GM19463 (cell line): ENCODE measurements at regions not wholly inside any gene's neighbourhood (a gene's known extent, or its start where the extent isn't known, plus 50 kb on each side); places are given as distances from the start of the nearest gene placed in this dataset.
"Not testable (repeated sequence)": the region's sequence is repeated elsewhere in the genome, so short reads cannot be mapped to it uniquely, and the experiment has no call there.

ENCODE experiments used
- ATAC-seq: cut with Tn5 transposase; IDR thresholded peaks from one replicate; pipeline ENCODE4 v1.9.1; 2021; ENCODE audit warnings: mild to moderate bottlenecking, moderate library complexity; ENCODE audit not compliant: unreplicated experiment

DNA sequence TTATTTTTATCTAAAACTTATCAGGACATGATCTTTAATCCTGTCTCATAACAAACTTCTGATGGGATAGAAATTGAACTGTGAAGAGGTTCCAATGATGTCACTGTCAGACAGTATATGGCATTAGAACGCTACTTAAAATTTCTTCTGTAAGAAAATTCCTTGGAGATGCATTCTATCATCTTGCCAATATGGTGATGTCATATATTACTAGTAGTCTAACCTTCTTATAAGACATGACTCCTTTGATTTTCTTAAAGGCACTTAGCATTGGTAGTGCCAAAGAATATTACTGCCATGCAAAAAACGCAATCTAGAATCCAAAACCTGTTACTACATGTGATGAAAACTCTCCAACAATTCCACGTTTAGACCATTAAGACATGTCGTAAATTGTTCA lies 131.1 kb downstream of the SLC25A46 start:
- no peak for ATAC-seq

DNA sequence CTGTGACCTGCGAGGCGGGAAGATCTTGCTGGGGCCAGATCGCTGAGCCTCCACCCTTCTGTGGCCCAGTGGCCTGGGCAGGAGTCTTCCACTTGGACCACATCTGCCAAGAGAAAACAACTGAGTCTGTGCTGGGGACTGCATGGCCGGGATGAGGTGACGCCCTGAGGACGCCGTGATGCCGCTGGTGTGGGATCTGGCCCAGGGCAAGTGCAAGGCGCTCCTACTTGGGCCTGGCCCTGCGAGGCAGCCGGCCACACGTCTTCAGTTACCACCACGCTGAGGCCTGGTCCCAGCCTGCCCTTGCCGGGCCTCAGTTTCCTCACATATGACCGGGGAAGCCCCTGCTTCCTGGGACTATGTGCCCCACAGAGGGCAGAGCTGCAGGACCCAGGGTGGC lies 133.4 kb downstream of the SLC25A46 start:
- ATAC-seq = no peak

DNA sequence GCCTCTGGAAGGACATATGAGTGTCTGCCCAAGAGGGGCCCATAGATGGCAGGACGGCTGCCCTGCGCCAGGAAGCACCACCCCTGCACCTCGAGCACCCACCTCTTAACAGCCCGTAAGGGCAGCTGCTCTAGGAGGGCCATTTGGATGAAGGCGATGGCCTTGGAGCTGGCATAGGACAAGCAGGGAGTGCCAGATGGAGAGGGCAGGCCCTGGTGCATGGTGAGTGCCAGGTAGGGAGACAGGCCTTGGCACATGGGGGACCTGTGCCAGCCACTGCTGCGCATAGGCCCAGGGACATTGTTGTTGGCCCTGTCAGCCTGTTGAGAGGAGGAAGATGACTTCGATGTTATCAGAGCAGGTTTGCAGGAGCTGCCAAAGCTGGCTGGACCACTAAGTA lies 134.2 kb downstream of the SLC25A46 start:
- ATAC-seq = no peak

DNA sequence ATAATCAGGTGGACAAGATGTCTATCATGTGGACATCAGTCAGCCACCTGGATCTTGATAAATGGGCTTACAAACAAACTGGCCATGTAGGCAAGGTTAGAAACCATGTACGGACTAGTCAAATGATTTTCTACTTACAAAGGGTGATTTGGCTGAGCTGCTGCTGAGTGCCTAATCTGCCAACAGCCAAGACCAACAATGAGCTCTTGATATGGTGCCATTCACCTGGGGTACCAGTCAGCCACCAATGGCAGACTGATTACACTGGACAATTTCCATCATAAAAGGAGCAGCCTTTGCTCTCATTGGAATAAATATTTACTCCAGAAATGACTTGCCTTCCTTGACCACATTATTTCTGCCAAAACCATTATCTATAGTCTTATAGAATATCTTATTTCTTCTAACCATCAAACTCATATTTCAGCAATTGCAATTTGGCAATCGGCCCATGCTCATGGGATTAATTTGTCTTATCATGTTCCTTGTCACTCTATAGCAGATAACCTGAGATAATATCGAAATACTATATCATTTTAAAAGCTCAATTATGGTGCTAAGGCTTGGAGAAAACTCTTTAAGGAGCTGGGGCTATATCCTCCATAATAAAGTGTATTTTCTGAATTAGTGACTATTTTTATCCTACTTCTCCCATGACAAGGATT lies 135.1 kb downstream of the SLC25A46 start:
- ATAC-seq = no peak

DNA sequence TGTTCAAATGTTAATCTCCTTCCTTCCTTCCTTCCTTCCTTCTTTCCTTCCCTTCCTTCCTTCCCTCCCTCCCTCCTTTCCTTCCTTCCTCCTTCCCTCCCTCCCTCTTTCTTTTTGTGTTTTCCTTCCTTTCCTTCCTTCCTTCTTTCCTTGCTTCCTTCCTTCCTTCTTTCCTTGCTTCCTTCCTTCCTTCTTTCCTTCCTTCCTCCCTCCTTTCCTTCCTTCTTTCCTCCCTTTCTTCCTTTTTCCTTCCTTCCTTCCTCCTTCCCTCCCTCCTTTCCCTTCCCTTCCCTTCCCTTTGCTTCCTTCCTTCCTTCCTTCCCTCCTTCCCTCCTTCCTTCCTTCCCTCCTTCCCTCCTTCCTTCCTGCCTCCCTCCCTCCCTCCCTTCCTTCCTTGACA lies 136.3 kb downstream of the SLC25A46 start:
- ATAC-seq = not testable (repeated sequence)

DNA sequence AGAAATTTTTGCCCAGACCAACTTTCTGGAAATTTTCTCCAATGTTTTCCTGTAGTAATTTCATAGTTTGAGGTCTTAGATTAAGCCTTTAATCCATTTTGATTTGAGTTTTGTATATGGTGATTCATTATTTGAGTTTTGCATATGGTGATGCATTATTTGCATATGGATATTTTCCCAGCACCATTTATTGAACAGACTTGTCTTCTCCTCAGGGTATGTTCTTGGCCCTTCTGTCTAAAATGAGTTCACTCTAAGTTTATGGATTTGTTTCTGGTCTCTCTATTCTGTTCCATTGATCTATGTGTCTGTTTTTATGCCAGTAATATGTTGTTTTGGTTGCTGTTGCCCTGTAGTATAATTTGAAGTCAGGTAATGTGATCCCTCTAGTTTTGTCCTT lies 139.3 kb downstream of the SLC25A46 start:
- ATAC-seq = no peak

DNA sequence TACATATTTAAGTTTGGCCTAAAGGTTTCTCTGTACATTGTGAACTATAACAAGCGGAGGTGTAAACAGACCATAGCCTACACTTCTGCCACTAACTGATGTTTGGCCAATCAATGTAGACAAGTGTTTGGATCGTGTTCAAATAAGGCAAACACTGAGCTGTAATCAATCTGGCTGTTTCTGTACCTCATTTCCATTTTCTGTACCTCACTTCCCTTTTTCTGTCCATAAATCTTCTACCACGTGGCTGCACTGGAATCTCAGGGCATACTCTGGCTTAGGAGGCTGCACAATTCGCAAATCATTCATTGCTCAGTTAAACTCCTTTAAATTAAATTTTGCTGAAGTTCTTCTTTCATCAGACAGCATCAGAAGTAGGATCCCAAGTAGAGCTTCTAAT lies 140.9 kb downstream of the SLC25A46 start:
- ATAC-seq = no peak

DNA sequence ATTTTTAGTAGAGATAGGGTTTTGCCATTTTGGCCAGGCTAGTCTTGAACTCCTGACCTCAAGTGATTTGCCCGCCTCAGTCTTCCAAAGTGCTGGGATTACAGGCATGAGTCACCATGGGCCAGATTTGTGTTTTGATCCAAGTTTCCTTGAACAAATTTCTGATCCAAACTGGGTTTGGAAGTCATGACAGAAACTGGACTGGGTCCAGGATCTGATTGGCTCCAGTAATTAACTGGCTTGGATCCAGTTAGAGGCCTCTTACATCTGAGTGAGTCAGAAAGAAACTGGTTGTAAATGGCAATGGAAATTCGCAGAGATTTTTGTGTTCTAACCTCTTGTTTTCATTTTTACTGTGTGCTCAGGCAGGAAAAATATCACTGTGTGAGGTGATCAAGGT lies 141.6 kb downstream of the SLC25A46 start:
- no peak for ATAC-seq

DNA sequence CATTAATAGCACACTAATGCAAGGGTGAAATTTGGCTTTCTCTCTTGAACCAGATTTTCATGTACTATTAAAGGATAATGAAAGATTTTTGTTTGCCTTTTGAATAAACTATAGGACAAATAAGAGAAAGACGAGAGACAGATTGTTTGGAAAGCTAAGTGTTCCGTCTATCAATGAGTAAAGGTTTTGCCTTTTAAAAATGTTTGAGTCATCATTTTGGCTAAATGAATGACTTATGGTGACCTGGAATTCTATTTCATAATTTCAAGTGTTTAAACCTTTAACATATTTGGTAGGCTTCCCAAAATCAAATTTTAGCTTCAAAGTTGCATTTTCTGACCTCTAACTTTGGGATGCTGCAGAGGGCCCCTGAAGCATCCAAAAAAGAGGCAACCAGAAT lies 145.2 kb downstream of the SLC25A46 start:
- no peak for ATAC-seq

DNA sequence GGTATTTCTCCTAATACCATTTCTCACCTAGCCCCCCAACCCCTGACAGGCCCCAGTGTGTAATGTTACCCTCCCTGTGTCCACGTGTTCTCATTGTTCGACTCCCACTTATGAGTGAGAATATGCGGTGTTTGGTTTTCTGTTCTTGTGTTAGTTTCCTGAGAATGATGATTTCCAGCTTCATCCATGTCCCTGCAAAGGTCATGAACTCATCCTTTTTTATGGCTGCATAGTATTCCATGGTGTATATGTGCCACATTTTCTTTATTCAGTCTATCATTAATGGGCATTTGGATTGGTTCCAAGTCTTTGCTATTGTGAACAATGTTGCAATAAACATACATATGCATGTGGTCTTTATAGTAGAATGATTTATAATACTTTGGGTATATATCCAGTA lies 148.4 kb downstream of the SLC25A46 start:
- not testable (repeated sequence) for ATAC-seq

DNA sequence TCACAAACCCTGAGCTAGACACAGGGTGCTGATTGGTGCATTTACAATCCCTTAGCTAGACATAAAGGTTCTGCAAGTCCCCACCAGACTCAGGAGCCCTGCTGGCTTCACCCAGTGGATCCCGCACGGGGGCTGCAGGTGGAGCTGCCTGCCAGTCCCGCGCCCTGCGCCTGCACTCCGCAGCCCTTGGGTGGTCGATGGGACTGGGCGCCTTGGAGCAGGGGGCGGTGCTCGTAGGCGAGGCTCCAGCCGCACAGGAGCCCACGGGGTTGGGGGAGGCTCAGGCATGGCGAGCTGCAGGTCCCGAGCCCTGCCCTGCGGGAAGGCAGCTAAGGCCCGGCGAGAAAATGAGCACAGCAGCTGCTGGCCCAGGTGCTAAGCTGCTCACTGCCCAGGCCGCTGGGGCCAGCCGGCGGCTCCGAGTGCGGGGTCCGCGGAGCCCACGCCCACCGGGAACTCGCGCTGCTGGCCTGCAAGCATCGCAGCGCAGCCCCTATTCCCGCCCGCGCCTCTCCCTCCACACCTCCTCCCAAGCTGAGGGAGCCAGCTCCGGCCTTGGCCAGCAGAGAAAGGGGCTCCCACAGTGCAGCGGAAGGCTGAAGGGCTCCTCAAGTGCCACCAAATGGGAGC lies 155.2 kb downstream of the SLC25A46 start:
- ATAC-seq = not testable (repeated sequence)

DNA sequence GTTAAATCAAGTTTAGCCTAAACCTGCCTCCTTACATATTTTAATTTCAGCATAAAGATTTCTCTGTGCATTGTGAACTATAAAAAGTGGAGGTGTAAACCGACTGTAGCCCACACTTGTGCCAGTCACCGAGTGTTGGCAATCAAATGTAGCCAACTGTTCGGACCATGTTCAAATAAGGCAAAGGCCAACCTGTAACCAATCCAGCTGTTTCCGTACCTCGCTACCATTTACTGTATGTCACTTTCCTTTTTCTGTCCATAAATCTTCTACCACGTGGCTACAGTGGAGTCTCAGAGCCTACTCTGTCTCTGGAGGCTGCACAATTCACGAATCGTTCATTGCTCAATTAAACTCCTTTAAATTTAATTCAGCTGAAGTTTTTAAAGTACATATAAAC lies 156.0 kb downstream of the SLC25A46 start:
- no peak for ATAC-seq

DNA sequence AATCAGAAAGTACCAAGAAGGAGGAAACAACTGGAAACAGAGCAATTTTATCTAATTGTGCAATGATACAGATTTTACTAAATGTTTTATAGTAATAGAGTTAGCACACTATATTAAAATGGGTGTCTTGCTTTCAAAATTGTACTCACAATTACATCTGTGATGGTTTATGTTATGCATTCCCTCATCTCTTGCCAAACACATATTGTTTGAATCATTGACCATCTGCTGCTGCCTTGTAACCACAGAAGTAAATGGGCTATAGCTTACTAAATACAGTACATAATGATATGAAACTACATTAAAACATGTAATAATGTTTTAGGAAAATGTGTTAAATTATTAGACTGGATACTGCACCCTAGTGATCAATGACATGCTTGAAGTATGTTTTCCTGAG lies 158.1 kb downstream of the SLC25A46 start:
- no peak for ATAC-seq

DNA sequence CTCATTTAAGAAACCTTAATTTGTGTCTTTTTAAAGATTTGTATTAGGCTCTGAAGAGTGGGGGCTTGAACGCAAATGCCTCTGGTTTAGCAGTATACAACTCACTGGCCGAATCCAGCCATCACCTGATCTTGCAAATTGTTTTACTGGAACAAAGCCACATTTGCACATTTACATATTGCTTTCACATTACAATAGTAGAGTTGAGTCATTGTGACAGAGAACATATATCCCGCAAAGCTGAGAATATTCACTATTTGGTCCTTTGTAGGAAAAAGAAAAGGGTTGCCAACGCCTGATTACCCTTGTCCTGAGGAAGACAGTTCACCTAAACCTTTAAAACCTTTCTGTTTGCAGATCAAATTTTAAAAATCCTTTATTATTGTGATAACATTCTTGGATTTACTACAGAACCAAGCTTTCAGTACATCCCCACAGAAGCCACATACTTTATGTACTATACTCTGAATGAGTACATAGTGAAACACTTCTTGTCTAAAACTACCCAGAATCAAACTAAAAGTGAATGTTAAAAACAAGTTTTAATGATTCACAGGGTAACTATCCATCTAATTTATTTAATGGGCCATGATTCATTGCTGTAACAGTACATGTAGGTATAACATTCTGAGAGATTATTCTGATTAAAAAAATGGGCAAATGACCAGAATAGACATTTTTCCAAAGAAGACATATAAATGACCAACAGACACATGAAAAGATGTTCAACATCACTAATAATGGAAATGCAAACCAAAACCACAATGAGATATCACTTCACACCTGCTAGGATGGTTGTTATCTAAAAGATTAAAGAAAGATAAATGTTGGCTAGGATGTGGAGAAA lies 161.0 kb downstream of the SLC25A46 start:
- peak; percentile 80 for ATAC-seq

DNA sequence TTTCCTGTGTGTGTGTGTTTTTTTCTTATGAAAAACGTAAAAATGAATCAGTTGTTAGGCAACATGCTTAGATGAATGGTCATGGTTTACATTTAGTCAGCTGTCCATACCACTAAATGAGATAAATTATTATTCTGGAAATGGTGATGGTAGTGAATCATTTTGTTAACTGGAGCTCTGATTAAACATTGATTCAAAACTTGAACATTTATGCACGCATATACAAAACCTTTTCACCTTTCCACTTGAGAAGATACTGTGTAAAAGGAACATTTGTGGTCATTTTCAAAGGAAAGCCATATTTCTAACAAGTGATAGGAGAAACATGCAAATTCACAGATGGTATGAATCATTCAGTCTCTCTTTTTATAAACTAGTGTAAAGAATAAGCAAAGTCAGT lies 162.0 kb downstream of the SLC25A46 start:
- peak; percentile 34 for ATAC-seq

DNA sequence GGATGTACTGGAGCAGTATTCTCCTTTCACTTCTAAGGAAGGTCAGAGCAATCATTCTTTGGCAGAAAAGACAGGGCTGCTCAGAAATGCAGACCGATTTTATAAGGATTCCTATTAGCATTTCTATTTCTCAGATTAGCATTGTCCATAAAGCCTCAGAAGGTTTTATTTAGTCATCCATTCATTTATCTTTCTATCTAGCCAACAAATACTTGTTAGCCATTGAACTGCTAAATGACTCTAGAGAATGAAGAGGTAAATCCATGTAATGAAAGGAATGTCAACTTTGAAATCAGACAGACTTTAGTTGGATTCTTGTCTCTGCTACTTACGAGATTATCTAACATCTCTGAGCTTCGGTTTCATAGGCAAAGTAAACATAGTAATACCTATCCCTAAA lies 165.2 kb downstream of the SLC25A46 start:
- no peak for ATAC-seq

DNA sequence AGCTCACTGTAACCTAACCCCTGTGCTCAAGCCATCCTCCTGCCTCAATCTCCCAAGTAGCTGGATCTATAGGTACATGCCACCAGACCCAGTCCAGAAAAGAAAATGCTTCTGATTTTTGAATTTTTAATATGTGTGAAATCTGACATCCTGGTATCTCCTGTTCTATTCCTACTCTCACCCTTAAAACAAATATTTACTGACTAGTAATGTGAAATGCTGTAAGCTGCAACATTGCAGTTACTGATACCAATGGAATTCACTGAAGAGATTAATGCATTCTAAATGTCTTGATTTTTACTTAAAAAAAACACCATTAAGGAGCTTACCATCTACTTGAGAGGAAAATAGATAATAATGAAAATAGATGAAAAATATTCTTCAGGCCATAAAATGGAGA lies 162.7 kb upstream of the TSLP start:
- ATAC-seq = no peak

DNA sequence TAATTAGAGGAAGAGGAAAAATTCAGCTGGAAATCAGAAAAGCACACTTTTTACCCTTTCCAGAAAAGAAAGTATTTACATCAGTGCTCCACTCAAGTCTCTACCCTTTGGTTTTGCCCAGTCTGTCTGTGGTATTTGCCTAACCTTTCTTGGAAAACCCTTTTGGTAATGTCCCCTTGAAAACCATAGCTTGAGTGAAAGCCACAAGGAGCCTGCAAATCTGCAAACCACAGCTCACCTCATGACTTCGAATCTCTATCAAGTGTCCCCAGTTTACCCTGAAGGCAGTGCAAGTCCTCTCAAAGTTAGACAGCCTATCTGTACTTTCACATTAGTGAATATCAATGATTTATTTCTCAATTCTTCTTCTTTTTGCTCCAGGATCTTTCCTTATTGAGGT lies 162.1 kb upstream of the TSLP start:
- no peak for ATAC-seq

DNA sequence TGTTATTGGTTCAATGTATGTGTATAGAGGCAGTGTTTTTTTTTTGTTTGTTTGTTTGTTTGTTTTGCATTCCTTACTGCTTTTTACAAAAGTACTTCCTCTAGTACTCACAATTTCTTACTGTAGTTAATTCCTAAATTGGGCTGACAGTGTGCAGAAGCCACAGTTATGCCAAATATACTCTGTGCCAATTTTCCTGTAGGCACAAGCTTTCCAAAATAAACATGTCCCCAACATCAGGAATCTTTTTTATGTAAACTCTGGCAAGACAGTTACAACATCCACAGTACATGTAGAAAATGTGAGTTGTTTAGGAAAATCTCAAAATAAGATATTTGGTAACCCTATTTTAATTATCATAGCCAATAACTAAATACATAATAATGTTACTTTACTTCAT lies 161.6 kb upstream of the TSLP start:
- ATAC-seq = no peak

DNA sequence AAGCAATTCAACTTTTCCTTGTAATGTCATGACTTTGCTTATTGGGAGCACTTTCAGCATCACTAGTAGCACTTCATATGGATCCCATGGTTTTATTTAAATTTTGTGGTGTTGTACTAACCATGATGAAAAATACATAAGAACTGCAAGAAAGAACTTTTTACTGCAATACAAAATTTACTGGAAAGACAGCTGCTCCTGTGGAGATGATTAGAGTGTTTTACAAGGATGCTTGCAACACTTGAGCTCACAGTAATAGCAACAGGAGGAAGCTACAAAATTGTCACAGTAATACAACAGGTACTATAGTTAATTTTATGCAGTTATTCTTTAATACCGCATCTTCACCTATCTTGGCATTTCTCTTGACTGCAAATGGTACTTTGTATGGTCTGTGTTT lies 158.3 kb upstream of the TSLP start:
- no peak for ATAC-seq

DNA sequence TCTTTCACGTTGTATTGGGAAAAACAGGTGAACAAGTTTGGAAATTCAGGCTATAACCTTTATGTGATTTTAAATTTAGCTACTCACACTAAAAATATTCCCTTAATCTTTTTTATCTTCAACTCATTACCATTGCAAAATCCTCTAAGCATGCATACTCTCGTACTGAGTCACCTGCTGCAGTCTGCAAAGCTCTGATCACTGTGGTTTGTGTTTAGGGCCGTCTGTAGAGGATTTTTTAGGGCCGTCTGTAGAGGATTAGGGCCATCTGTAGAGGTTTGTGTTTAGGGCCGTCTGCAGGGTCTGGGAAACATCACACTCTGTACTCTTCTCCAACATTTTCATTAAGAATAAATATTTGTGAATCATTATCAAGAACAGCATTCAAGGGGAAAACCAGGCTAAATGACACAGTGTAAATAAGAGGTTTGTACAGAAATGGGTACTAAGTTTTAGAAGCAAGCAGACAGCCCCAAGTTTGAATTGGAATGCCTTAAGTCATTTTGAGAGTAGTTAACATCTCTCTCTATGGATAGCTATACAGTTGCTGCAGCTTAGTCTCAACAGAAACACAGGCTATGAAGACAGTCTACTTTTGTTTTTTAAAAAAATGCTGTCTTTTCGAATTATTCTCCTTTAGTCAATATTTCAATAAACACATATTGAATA lies 155.0 kb upstream of the TSLP start:
- ATAC-seq = peak; percentile 77
